ENCODE measurements at regions not wholly inside any gene's neighbourhood (a gene's known extent, or its start where the extent isn't known, plus 50 kb on each side); places are given as distances from the start of the nearest gene placed in this dataset.

DNA sequence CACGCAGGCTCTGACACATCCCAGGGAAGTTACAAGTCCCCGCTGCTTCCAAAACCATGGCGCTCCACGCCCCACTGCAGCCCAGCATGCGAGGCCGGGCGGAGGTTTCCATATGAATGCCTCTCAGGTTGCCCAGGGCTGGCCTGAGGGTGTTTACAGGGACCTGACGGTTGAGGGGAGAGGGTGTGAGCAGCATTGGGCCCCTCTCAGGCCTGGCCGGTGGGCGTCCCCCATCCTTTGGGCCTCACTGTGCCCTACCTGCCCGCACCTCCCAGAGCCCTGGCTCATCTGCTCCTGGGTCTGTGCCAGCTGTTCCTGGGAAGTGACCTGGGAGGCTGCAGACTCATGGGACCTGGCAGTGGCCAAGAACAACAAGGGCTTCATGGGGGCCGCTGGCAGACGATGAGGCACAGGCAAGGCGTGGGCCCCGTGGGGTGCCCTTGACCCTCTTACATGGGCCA, 173.5 kb downstream of the C16orf95 start (continued):
- TF ChIP-seq, protein P1, sequence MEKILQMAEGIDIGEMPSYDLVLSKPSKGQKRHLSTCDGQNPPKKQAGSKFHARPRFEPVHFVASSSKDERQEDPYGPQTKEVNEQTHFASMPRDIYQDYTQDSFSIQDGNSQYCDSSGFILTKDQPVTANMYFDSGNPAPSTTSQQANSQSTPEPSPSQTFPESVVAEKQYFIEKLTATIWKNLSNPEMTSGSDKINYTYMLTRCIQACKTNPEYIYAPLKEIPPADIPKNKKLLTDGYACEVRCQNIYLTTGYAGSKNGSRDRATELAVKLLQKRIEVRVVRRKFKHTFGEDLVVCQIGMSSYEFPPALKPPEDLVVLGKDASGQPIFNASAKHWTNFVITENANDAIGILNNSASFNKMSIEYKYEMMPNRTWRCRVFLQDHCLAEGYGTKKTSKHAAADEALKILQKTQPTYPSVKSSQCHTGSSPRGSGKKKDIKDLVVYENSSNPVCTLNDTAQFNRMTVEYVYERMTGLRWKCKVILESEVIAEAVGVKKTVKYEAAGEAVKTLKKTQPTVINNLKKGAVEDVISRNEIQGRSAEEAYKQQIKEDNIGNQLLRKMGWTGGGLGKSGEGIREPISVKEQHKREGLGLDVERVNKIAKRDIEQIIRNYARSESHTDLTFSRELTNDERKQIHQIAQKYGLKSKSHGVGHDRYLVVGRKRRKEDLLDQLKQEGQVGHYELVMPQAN (conservative IDR thresholded peaks at IDR 0.05) = no peak
- no peak for TF ChIP-seq RELA (IDR thresholded peaks at IDR 0.05; ENCODE audit: borderline replicate concordance, partially characterized antibody)
- TF ChIP-seq NRF1 (conservative IDR thresholded peaks at IDR 0.05; ENCODE audit: low read depth, low read length) = no peak
- TF ChIP-seq NFYB (IDR thresholded peaks at IDR 0.05; ENCODE audit: insufficient read depth, low read depth, low read length) = no peak
- no peak for TF ChIP-seq SIN3A (IDR thresholded peaks at IDR 0.05; ENCODE audit: low read depth, low read length)
- TF ChIP-seq CBX5 (IDR thresholded peaks at IDR 0.05; ENCODE audit: low read depth) = no peak
- TF ChIP-seq TARDBP (IDR thresholded peaks at IDR 0.05; ENCODE audit: borderline replicate concordance) = no peak
- TF ChIP-seq NR2F1 (conservative IDR thresholded peaks at IDR 0.05) = no peak

GRCh38 chr16:87144232-87144631, 173.0 kb downstream of the C16orf95 start:
- Histone ChIP-seq H3K4me1 (ENCODE audit: control insufficient read depth, insufficient read depth, low read length) (no peaks in the 10 kb centered on the region), H2AFZ (ENCODE audit: control insufficient read depth, low read depth, low read length) (no peak overlapping the region), H3K36me3 (ENCODE audit: control insufficient read depth in 2 of 2, insufficient read depth in 2 of 2, low read length in 1 of 2) (no peaks in the 10 kb centered on the region), H3K4me3 (no peak overlapping the region), H3K9ac (ENCODE audit: control insufficient read depth, insufficient read depth, low read length) (no peak overlapping the region), H3K4me2 (ENCODE audit: control insufficient read depth, insufficient read depth) (no peak overlapping the region), H3K79me2 (ENCODE audit: control insufficient read depth, insufficient read depth, low read length) (no peaks in the 10 kb centered on the region), H3K9me3 (replicated peaks; ENCODE audit: control insufficient read depth, insufficient read depth, low read length) (no peaks in the 10 kb centered on the region; the same call in 2 of the 3 replicates), H3K27me3 (replicated peaks in 1 of 2; ENCODE audit: control insufficient read depth in 2 of 2, insufficient read depth in 2 of 2, low read length in 1 of 2) (no peaks in the 10 kb centered on the region), H4K20me1 (ENCODE audit: control insufficient read depth, insufficient read depth) (no peaks in the 10 kb centered on the region), H3K27ac (ENCODE audit: control insufficient read depth, insufficient read depth) (no peak overlapping the region)
- BruUV-seq (replicated peaks) = no TSS peak
- ChIA-PET RAD21 (ENCODE audit: unreplicated experiment) (no interaction called here), SMC1A (ENCODE audit: uncharacterized antibody, unreplicated experiment) (no interaction called here), CTCF (no interaction called here), POLR2A (no interaction called here)
- DNase-seq (ENCODE audit: low read depth, low spot score) = no peak
- intact Hi-C loops (cut with micrococcal nuclease; ENCODE audit: unreplicated experiment) (no loop called here), in situ Hi-C loops (cut with MboI) (no loop called here)
- TF ChIP-seq ZSCAN29 (IDR thresholded peaks at IDR 0.05) (no peak), DPF2 (IDR thresholded peaks at IDR 0.05) (no peak), NR2C1 (IDR thresholded peaks at IDR 0.05) (no peak), LARP7 (IDR thresholded peaks at IDR 0.05) (no peak), TBL1XR1 (IDR thresholded peaks at IDR 0.05; ENCODE audit: low read depth, low read length) (no peak), ATF2 (IDR thresholded peaks at IDR 0.05; ENCODE audit: low read length) (no peak)
- no peak for FAIRE-seq
- WGBS (ENCODE audit: insufficient coverage, insufficient replicate concordance, low lambda C conversion rate, missing lambda C conversion rate) = 58% methylated on average over 11 of the region's 11 CpGs
- no peak for ATAC-seq
